NCI-H82 treated with DMSO at 0.1 percent for 48 hours (cell line): ENCODE measurements at regions not wholly inside any gene's neighbourhood (a gene's known extent, or its start where the extent isn't known, plus 50 kb on each side); places are given as distances from the start of the nearest gene placed in this dataset.

Source experiments
- DNase-seq: peaks from one replicate; lab custom pipeline; 2025; ENCODE audit not compliant: unreplicated experiment; lab: John Stamatoyannopoulos, UW

- DNase-seq, result no peak
Measured at GRCh38 chr11:133723056-133723455, 122.3 kb downstream of the SPATA19 start.

GRCh38 chr11:133720951-133721350, 124.4 kb downstream of the SPATA19 start:
- no peak for DNase-seq

GRCh38 chr11:133719532-133720235, 125.6 kb downstream of the SPATA19 start:
- no peak for DNase-seq

- DNase-seq, result no peak
Measured at GRCh38 chr11:133718831-133719230, 126.5 kb downstream of the SPATA19 start.

- DNase-seq, result no peak
Measured at GRCh38 chr11:133718238-133718637, 127.1 kb downstream of the SPATA19 start.

GRCh38 chr11:133716602-133717001, 128.7 kb downstream of the SPATA19 start:
- no peak for DNase-seq

- no peak for DNase-seq
Measured at GRCh38 chr11:133715602-133716001, 129.7 kb downstream of the SPATA19 start.

GRCh38 chr11:133714471-133715375, 130.6 kb downstream of the SPATA19 start:
- no peak for DNase-seq

- DNase-seq, result no peak
Measured at GRCh38 chr11:133713844-133714243, 131.5 kb downstream of the SPATA19 start.

- no peak for DNase-seq
Measured at GRCh38 chr11:133713406-133713805, 131.9 kb downstream of the SPATA19 start.

GRCh38 chr11:133712051-133712560, 133.2 kb downstream of the SPATA19 start:
- DNase-seq, result no peak

- no peak for DNase-seq
Measured at GRCh38 chr11:133711545-133711944, 133.8 kb downstream of the SPATA19 start.

- DNase-seq, result no peak
Measured at GRCh38 chr11:133710681-133711240, 134.6 kb downstream of the SPATA19 start.

- no peak for DNase-seq
Measured at GRCh38 chr11:133710241-133710640, 135.1 kb downstream of the SPATA19 start.

- no peak for DNase-seq
Measured at GRCh38 chr11:133708547-133709051, 136.7 kb downstream of the SPATA19 start.

GRCh38 chr11:133706925-133707794, 138.2 kb downstream of the SPATA19 start:
- no peak for DNase-seq

GRCh38 chr11:133705873-133706272, 139.4 kb downstream of the SPATA19 start:
- DNase-seq, result no peak

GRCh38 chr11:133705074-133705648, 140.2 kb downstream of the SPATA19 start:
- DNase-seq, result no peak

GRCh38 chr11:133699071-133699470, 146.2 kb downstream of the SPATA19 start:
- no peak for DNase-seq

GRCh38 chr11:133698654-133699053, 146.7 kb downstream of the SPATA19 start:
- no peak for DNase-seq
